GM12878 (cell line): ENCODE measurements at regions not wholly inside any gene's neighbourhood (a gene's known extent, or its start where the extent isn't known, plus 50 kb on each side); places are given as distances from the start of the nearest gene placed in this dataset.

Experiments
- ATF7 ChIP-seq: fragments of 450-650 bp; IDR thresholded peaks from 2 replicates; pipeline ENCODE4 v1.6.1; 2016; ENCODE audit warnings: low read depth, mild to moderate bottlenecking
- E2F8 ChIP-seq: fragments of 450-650 bp; IDR thresholded peaks from 2 replicates; pipeline ENCODE4 v1.6.1; 2018; ENCODE audit warnings: mild to moderate bottlenecking, low read depth, moderate library complexity; ENCODE audit not compliant: partially characterized antibody
- MEF2B ChIP-seq: fragments of 450-650 bp; IDR thresholded peaks from 2 replicates; pipeline ENCODE4 v1.6.1; 2018; ENCODE audit warnings: mild to moderate bottlenecking, moderate library complexity; ENCODE audit not compliant: partially characterized antibody, poor library complexity, severe bottlenecking
- PAX5 ChIP-seq: IDR thresholded peaks from 2 replicates; pipeline ENCODE4 v1.6.1; 2011; ENCODE audit warnings: low read depth, low read length, borderline replicate concordance
- RAD51 ChIP-seq: fragments of 450-650 bp; IDR thresholded peaks from 2 replicates; pipeline ENCODE4 v1.6.1; 2016; ENCODE audit warnings: moderate library complexity, mild to moderate bottlenecking, inconsistent platforms
- RELB ChIP-seq: fragments of 450-650 bp; IDR thresholded peaks from 2 replicates; pipeline ENCODE4 v1.6.1; 2017; ENCODE audit warnings: low read depth, mild to moderate bottlenecking, moderate library complexity
- SREBF2 ChIP-seq: IDR thresholded peaks from 2 replicates; pipeline ENCODE4 v1.6.1; 2012; ENCODE audit warnings: mild to moderate bottlenecking, low read length
- SUPT20H ChIP-seq: IDR thresholded peaks from 2 replicates; pipeline ENCODE4 v1.6.1; 2011; ENCODE audit warnings: low read depth, mild to moderate bottlenecking, low read length, moderate library complexity, borderline replicate concordance; ENCODE audit not compliant: control insufficient read depth
- TARDBP ChIP-seq: IDR thresholded peaks from 2 replicates; pipeline ENCODE4 v1.6.1; 2016; ENCODE audit warnings: borderline replicate concordance
- ZBED1 ChIP-seq: IDR thresholded peaks from 2 replicates; pipeline ENCODE4 v1.6.1; 2016; ENCODE audit warnings: borderline replicate concordance
- ZBTB33 ChIP-seq: fragments of 450-650 bp; IDR thresholded peaks from 2 replicates; pipeline ENCODE4 v1.6.1; 2017; ENCODE audit warnings: mild to moderate bottlenecking
- ZSCAN29 ChIP-seq: fragments of 450-650 bp; IDR thresholded peaks from 2 replicates; pipeline ENCODE4 v1.6.1; 2017; ENCODE audit warnings: mild to moderate bottlenecking, moderate library complexity
- TF ChIP-seq, protein P1 (sequence below): fragments of 450-650 bp; formaldehyde crosslinking; IDR thresholded peaks from 2 replicates; pipeline ENCODE4 v1.5.0; 2022; ENCODE audit warnings: mild to moderate bottlenecking, missing genetic modification characterization
- TF ChIP-seq, protein P2 (sequence below): IDR thresholded peaks from 2 replicates; pipeline ENCODE4 v1.6.1; 2012; ENCODE audit warnings: low read depth, low read length, improper control_type of control experiment
- TF ChIP-seq, protein P3 (sequence below): fragments of 450-650 bp; IDR thresholded peaks from 2 replicates; pipeline ENCODE4 v1.6.1; 2016; ENCODE audit warnings: mild to moderate bottlenecking, moderate library complexity, borderline replicate concordance

GRCh38 chr6:84575264-84575663, 189.1 kb downstream of the TBX18 start (continued):
- TF ChIP-seq, protein P1, sequence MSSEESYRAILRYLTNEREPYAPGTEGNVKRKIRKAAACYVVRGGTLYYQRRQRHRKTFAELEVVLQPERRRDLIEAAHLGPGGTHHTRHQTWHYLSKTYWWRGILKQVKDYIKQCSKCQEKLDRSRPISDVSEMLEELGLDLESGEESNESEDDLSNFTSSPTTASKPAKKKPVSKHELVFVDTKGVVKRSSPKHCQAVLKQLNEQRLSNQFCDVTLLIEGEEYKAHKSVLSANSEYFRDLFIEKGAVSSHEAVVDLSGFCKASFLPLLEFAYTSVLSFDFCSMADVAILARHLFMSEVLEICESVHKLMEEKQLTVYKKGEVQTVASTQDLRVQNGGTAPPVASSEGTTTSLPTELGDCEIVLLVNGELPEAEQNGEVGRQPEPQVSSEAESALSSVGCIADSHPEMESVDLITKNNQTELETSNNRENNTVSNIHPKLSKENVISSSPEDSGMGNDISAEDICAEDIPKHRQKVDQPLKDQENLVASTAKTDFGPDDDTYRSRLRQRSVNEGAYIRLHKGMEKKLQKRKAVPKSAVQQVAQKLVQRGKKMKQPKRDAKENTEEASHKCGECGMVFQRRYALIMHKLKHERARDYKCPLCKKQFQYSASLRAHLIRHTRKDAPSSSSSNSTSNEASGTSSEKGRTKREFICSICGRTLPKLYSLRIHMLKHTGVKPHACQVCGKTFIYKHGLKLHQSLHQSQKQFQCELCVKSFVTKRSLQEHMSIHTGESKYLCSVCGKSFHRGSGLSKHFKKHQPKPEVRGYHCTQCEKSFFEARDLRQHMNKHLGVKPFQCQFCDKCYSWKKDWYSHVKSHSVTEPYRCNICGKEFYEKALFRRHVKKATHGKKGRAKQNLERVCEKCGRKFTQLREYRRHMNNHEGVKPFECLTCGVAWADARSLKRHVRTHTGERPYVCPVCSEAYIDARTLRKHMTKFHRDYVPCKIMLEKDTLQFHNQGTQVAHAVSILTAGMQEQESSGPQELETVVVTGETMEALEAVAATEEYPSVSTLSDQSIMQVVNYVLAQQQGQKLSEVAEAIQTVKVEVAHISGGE (CRISPR knock-in tag) = no peak
- TF ChIP-seq ZBTB33 (no peak), MEF2B (peak; percentile 86), PAX5 (peak; percentile 72), ZSCAN29 (0 out of 2 replicates have a peak, but pooled peaks have one; percentile 9), RELB (peak; percentile 92), SUPT20H (no peak), SREBF2 (no peak), E2F8 (no peak), ZBED1 (no peak), ATF7 (peak; percentile 98), RAD51 (peak; percentile 62; the same call in 1 of the 2 replicates), TARDBP (no peak)
- TF ChIP-seq, protein P2, sequence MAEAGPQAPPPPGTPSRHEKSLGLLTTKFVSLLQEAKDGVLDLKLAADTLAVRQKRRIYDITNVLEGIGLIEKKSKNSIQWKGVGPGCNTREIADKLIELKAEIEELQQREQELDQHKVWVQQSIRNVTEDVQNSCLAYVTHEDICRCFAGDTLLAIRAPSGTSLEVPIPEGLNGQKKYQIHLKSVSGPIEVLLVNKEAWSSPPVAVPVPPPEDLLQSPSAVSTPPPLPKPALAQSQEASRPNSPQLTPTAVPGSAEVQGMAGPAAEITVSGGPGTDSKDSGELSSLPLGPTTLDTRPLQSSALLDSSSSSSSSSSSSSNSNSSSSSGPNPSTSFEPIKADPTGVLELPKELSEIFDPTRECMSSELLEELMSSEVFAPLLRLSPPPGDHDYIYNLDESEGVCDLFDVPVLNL = no peak
- TF ChIP-seq, protein P3, sequence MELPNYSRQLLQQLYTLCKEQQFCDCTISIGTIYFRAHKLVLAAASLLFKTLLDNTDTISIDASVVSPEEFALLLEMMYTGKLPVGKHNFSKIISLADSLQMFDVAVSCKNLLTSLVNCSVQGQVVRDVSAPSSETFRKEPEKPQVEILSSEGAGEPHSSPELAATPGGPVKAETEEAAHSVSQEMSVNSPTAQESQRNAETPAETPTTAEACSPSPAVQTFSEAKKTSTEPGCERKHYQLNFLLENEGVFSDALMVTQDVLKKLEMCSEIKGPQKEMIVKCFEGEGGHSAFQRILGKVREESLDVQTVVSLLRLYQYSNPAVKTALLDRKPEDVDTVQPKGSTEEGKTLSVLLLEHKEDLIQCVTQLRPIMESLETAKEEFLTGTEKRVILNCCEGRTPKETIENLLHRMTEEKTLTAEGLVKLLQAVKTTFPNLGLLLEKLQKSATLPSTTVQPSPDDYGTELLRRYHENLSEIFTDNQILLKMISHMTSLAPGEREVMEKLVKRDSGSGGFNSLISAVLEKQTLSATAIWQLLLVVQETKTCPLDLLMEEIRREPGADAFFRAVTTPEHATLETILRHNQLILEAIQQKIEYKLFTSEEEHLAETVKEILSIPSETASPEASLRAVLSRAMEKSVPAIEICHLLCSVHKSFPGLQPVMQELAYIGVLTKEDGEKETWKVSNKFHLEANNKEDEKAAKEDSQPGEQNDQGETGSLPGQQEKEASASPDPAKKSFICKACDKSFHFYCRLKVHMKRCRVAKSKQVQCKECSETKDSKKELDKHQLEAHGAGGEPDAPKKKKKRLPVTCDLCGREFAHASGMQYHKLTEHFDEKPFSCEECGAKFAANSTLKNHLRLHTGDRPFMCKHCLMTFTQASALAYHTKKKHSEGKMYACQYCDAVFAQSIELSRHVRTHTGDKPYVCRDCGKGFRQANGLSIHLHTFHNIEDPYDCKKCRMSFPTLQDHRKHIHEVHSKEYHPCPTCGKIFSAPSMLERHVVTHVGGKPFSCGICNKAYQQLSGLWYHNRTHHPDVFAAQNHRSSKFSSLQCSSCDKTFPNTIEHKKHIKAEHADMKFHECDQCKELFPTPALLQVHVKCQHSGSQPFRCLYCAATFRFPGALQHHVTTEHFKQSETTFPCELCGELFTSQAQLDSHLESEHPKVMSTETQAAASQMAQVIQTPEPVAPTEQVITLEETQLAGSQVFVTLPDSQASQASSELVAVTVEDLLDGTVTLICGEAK = no peak; the same call in 1 of the 2 replicates
